GM23338 (cell line): ENCODE measurements at regions not wholly inside any gene's neighbourhood (a gene's known extent, or its start where the extent isn't known, plus 50 kb on each side); places are given as distances from the start of the nearest gene placed in this dataset.

Experiments used
- CREB1 ChIP-seq: fragments of 250-450 bp; sonication (Bioruptor Pico); IDR thresholded peaks from 2 replicates; pipeline ENCODE4 v1.5.0; 2020; ENCODE audit warnings: low read depth, mild to moderate bottlenecking, moderate library complexity
- CTCF ChIP-seq, 2 experiments: fragments of 200-600 bp in 1 of 2; sonication (generic) in 1 of 2; conservative IDR thresholded peaks; 2 replicates each; pipeline versions ENCODE4 v1.5.1 to v1.6.1; 2016 to 2017; ENCODE audit warnings: antibody characterized with exemption in 2 of 2, low read depth in 2 of 2, mild to moderate bottlenecking in 2 of 2, moderate library complexity in 1 of 2
- EZH2 ChIP-seq: fragments of 200-600 bp; sonication (generic); IDR thresholded peaks from one replicate; pipeline ENCODE4 v1.8.0; 2017; ENCODE audit warnings: antibody characterized with exemption, mild to moderate bottlenecking, low read depth; ENCODE audit not compliant: unreplicated experiment
- EZH2phosphoT487 ChIP-seq: fragments of 200-600 bp; sonication (generic); IDR thresholded peaks from one replicate; pipeline ENCODE4 v1.8.1; 2018; ENCODE audit warnings: antibody characterized with exemption; ENCODE audit not compliant: unreplicated experiment
- JUNB ChIP-seq: IDR thresholded peaks from one replicate; pipeline ENCODE4 v1.6.1; 2016; ENCODE audit warnings: antibody characterized with exemption; ENCODE audit not compliant: unreplicated experiment
- POLR2AphosphoS5 ChIP-seq: IDR thresholded peaks from 2 replicates; pipeline ENCODE4 v1.6.1; 2016; ENCODE audit warnings: antibody characterized with exemption, low read depth
- STAT1 ChIP-seq: IDR thresholded peaks from one replicate; pipeline ENCODE4 v1.6.1; 2016; ENCODE audit warnings: antibody characterized with exemption; ENCODE audit not compliant: unreplicated experiment
- ZNF114 ChIP-seq: fragments of 250-450 bp; sonication (Bioruptor Pico); IDR thresholded peaks from 2 replicates; pipeline ENCODE4 v1.5.0; 2020; ENCODE audit warnings: mild to moderate bottlenecking, moderate library complexity
- ZNF331 ChIP-seq: fragments of 250-450 bp; sonication (Bioruptor Pico); IDR thresholded peaks from 2 replicates; pipeline ENCODE4 v1.5.0; 2020; ENCODE audit warnings: low read depth, mild to moderate bottlenecking, moderate library complexity
- TF ChIP-seq, protein P1 (sequence below): IDR thresholded peaks from one replicate; pipeline ENCODE4 v1.6.1; 2018; ENCODE audit warnings: antibody characterized with exemption; ENCODE audit not compliant: unreplicated experiment

DNA sequence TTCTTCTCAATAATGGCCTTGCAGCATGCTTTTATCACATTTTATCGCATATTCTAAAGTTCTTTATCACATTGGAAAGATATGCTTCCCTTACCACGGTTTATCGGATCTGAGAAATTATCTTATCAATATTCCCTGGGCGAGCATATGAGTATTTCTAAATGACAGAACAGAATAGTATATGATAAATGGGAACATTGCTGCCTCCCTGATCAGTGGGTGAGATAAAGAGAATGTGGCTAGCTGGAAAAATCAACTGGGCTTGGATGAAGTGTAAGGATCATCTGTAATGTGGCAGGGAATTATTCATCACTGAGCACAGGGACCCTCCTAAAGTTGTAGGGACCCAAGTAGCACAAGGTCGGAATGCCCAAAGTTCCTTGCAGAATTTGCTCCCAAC is 667.4 kb upstream of the NRP1 start:
- TF ChIP-seq CTCF (conservative IDR thresholded peaks at IDR 0.05; ENCODE audit: low read depth in 2 of 2) (no peak), EZH2 (no peak), EZH2phosphoT487 (no peak), POLR2AphosphoS5 (no peak), JUNB (no peak), STAT1 (no peak), ZNF114 (no peak), CREB1 (CRISPR knock-in tag) (no peak), ZNF331 (CRISPR knock-in tag) (no peak)
- TF ChIP-seq, protein P1, sequence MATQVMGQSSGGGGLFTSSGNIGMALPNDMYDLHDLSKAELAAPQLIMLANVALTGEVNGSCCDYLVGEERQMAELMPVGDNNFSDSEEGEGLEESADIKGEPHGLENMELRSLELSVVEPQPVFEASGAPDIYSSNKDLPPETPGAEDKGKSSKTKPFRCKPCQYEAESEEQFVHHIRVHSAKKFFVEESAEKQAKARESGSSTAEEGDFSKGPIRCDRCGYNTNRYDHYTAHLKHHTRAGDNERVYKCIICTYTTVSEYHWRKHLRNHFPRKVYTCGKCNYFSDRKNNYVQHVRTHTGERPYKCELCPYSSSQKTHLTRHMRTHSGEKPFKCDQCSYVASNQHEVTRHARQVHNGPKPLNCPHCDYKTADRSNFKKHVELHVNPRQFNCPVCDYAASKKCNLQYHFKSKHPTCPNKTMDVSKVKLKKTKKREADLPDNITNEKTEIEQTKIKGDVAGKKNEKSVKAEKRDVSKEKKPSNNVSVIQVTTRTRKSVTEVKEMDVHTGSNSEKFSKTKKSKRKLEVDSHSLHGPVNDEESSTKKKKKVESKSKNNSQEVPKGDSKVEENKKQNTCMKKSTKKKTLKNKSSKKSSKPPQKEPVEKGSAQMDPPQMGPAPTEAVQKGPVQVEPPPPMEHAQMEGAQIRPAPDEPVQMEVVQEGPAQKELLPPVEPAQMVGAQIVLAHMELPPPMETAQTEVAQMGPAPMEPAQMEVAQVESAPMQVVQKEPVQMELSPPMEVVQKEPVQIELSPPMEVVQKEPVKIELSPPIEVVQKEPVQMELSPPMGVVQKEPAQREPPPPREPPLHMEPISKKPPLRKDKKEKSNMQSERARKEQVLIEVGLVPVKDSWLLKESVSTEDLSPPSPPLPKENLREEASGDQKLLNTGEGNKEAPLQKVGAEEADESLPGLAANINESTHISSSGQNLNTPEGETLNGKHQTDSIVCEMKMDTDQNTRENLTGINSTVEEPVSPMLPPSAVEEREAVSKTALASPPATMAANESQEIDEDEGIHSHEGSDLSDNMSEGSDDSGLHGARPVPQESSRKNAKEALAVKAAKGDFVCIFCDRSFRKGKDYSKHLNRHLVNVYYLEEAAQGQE, result no peak
